ENCODE measurements at regions not wholly inside any gene's neighbourhood (a gene's known extent, or its start where the extent isn't known, plus 50 kb on each side); places are given as distances from the start of the nearest gene placed in this dataset.
"Not testable (repeated sequence)": the region's sequence is repeated elsewhere in the genome, so short reads cannot be mapped to it uniquely, and the experiment has no call there.

DNA sequence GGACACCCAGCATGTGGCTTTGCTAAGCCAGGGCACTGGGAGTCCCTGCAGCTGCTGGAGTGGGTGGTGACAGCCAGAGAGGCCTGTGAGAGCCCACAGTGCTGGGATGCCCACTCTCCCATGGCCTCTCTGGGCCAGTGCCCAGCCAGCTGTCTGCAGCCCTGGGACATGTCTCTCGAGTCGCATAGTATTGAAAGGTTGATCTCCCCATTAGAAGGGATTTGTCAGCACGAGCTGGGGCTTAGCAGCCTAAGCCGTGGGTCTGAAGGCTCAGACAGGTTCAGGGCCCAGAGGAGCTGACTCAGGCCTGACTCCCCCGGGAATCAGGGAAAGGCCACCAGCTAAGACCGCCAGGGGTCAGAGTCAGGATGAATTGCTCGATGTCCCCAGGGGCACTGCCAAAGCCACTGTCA, 53.5 kb downstream of the FOXD2 start:
- no peak for DNase-seq

DNA sequence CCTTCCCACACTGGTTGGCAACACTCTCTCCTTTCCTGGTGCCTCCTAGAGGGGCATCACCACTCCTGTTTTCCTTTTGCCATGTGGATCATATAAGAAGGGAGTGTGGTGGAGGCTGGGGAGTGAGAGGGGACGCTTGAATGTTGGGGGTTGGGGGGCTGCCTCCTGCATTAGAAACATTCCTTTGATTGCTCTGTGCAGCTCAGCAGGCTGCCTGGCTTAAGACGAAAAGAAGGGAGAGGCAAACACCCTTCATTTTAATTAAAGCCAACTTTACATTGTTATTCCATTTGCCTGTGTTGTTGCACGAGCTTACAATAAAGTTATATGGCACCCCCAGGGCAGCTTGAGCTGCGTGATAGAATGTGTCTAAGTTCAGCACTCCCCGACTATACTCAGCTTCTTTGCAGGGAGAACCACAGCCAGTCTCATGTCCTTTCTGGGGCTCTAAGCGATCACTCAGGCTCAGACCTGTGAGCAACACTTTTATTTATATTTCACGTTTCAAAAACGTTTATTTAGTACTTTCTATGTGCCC, 57.4 kb downstream of the FOXD2 start:
- no peak for DNase-seq

DNA sequence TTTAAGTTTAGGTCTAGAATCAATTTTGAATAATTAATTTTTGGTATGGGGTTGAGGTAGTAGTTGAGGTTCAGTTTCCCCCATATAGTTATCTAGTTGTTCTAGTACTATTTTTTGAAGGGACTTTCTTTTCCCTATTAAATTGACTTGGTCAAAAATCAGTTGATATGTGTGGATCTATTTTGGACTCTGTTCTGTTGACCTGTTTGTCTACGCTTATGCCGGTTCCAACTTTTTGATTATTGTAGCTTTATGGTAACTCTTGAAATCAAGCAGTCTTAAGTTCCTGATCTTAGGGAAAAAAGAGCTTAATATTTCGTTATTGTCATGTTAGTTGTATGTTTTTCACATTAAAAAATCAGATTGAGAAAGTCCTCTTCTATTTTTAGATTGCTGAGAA, 60.7 kb downstream of the FOXD2 start:
- no peak for DNase-seq

DNA sequence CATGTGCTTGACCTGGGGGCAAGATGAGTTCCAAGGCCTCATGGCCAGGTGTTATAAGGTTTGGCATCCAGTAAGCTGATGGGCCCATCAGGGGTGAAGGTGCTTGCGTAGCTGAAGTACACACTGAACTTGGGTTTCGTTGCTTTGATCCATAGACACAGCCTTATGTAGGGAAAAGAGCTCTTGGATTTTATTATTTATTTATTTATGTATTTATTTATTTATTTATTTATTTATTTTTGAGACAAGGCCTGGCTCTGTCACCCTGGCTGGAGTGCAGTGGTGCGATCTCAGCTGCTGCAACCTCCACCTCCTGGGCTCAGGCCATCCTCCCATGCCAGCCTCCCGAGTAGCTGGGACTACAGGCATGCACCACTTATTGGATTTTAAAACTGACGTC, 63.2 kb downstream of the FOXD2 start:
- DNase-seq, result no peak

DNA sequence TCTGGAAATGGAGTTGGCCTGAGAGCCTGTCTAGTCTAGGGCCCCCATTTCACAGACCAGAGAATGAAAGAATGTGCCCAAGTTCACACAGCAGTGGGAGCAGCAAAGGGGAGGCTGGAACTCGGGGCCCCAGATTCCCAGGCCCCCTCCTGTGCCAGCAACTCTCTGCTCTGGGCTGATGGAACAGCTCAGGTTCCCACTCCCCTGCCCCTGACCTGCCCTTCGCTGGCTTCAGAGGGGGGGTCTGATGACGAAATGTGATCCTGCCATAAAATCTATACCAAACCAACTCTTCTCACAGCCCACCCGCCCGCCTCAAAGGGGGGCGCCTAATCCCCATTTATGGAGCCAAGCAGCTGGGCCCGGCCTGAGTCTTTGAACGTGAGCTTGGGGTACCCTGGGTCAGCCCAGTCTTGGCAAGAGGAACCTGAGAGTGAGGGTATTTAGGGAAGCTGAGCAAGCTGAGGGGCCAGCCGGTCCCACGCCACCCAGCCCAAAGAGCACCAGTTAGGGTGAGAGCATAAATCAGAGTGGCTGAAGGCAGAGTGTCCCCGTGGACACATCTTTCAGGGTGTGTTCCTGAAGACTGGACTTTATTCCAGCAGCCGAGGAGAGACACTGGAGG, 65.0 kb downstream of the FOXD2 start:
- DNase-seq, result no peak

DNA sequence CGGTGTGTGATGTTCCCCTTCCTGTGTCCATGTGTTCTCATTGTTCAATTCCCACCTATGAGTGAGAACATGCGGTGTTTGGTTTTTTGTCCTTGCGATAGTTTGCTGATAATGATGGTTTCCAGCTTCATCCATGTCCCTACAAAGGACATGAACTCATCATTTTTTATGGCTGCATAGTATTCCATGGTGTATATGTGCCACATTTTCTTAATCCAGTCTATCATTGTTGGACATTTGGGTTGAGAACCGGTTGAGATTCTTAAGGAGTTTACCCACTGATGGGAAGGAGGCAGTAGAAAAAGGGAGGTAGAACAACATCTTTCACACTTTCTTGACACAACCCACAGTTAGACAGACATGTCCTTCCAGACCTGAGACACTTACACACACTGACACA, 67.0 kb downstream of the FOXD2 start:
- DNase-seq, result not testable (repeated sequence)

DNA sequence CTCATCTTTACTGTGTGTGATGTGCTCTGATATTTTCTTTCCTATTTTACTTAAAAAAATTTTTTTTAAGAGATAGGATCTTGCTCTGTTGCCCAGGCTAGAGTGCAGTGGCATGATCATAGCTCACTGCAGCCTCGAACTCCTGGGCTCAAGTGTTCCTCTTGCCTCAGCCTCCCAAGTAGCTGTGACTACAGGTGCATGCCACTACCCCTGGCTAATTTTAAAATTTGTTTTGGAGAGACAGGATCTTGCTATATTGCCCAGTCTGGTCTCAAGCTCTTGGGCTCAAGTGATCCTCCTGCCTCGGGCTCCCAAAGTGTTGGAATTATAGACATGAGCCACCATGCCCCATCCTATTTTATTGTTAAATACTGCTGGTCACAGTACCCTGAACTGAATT, 67.4 kb downstream of the FOXD2 start:
- no peak for DNase-seq

DNA sequence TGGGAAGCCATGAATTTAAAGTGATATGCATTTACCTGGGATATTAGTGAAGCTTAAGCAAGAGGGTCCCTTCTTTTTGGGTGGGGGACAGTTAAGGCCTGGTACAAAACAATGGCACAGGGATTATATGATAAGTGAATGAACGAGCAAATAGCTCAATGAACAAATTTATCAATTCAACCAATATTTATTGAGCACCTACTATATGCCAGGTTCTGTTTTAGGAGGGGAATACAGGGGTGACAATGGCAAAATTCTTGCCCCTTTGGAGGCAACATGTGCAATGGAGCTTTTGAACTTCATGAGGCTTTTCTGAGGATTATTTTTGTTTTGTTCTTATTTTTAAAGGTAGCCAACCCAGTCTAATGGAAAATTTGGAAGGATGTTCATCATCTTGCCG, 68.2 kb downstream of the FOXD2 start:
- DNase-seq, result no peak

DNA sequence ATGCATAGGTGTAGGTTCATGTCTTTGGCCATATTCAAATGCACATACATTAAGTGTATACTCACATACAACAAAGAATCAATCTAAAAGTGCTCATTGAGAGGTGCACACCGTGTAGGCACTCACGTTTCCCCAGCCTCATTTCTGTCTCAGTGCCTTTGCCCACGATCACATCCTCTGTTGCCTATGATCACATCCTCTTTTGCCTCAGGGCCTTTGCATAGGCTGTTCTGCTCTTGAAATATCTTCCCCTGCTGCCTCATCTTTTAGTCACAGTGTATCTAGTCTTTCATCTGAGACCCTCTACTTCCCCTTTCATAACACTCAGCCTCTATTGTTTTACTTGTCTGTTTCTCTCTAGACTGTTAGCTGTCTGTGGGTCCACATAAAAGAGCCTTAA, 69.3 kb downstream of the FOXD2 start:
- no peak for DNase-seq

DNA sequence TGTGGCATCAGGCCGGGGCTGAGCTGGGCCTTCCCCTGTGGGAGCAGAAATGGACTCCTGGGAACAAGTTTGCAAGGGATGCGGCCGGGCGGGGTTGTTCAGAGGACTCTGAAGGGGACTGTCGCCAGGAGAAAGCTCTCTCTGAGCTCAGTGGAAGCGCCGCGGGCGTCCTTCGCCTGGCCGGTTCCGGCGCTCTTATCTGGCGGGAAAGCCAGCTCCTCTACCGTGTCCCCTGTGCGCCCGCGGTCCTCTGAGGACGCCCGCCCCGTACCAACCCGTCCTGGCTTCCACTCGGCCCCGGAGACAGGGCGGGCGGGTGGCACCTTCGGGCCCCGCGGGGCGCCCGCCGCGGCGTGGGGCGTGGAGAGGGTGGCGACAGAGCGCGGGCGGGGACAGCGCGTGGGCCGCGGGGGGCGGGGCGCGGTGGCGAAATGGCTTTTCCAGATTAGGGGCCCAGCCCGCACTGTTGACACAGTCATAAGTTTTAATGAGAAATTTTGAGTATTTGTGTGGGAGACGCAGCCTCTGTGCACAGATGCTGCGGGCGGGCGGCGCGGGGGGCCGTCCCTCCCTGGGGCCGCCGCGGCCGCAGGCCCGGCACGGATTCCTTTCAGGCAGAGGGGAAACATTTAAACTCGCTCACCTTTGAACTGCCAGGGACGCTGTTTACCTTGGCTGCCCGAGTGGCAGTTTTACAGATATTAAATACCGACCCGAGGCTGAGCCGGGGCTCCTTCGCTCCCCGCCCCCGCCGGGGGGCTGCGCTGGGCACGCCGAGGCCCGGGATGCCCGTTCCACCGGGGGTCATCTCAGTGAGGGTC, 70.2 kb downstream of the FOXD2 start:
- DNase-seq, result no peak

DNA sequence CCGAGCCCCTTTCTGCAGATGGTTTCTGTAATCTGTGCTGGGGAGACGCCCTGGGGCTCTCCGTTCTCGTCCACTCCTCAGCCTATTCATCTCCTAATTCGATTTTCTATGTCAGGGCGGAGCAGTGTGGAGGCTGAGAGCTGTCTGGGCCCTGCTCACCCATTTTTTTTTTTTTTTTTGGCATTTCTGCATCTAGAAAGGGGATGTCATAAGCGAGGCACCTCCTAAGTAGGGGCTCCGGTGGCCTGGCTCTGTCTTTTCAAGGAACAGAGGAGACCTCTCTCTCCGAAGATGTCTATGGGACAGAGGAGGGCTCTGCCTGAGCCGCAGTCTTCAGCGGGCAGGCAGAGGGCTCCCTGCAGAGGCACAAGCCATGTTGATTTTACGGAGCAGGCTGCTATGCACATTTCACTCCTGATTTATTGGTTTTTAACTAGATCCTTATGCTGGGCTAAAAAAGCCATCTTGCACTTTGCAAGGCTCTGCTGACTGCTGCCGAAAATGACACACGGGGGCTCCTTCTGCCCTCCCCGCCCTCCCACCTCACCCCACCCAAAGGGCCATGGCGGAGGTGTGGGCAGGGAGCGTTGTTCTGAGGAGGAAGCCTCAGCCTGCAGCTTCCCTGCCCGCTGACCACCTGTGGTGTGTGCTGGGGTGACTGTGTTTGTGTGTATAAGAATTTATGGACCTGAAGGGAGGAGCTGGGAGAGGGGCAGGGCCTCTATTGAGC, 71.0 kb downstream of the FOXD2 start:
- no peak for DNase-seq

DNA sequence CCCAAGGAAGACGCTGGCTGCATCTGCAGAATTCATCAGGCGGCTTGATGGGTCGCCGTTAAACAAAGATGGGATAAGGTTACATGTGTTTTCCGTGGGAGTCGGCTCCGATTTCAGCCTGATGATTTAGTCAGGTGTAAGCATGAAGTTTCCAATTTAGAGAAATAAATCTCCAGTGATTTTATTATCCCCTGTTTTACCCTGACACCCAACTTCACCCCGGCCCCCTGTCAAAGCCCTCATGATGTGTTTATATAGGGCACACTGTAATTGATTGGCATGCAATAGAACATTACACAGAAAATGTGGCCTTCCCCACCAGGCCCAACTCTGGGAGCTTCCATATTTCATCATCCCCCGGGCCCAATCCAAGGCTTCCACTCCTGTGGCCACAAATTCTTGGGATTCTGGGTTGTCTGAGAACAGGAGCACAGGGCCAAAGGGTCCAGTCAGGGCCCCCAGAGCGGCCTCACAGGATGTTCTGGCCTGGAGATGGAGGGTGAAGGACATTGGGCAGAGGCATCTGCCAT, 72.5 kb downstream of the FOXD2 start:
- no peak for DNase-seq

DNA sequence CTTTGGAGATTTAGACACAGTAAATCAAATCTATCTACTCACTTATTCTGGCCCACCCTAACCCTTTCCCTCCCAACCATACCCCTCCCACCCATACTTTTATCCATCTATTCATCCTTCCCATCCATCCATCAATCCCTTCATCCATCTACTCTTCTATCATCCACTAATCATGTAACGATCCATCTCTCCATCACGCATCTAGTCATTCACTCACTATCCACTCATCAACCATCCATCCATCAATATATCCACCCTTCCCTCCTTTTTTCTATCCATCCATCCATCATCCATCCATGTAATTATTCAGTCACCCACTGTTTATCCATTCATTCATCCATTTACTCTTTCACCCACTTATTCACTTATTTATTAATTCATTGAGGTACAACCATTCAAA, 74.0 kb downstream of the FOXD2 start:
- DNase-seq, result no peak

DNA sequence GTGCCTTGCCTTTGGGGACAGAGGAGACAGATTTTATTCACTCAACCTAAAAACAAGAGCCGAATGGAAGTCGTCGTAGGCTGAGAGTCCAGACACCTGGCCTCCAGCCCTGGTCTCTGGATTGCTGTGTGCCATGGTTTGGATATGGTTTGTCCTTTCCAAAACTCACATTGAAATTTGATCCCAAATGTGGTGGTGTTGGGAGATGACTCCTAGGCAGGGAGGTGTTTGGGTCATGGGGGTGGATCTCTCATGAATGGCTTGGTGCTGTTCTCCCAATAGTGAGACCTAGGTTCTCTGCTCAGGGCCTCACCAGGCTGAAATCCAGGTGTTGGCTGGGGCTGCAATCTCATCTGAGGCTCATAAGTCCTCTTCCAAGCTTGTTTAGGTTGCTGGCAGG, 75.5 kb downstream of the FOXD2 start:
- no peak for DNase-seq

DNA sequence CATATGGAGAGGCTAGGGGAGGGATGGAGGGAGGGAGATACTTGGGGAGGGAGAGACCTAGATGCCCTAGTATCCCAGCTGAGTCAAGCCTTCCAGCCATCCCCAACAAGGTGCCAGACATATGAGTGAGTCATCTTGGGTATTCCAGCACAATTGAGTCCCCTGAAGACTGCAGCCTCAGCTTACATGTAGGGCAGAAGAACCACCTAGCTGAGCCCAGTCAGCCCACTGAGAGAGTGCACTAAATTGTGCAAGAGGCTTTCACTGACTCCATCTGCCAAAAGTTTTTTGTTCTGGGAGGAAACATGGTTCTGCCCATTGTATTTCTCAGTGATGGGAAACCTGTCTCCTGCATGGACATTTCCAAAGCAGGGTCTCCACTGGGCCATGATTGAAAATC, 76.4 kb downstream of the FOXD2 start:
- DNase-seq, result no peak

DNA sequence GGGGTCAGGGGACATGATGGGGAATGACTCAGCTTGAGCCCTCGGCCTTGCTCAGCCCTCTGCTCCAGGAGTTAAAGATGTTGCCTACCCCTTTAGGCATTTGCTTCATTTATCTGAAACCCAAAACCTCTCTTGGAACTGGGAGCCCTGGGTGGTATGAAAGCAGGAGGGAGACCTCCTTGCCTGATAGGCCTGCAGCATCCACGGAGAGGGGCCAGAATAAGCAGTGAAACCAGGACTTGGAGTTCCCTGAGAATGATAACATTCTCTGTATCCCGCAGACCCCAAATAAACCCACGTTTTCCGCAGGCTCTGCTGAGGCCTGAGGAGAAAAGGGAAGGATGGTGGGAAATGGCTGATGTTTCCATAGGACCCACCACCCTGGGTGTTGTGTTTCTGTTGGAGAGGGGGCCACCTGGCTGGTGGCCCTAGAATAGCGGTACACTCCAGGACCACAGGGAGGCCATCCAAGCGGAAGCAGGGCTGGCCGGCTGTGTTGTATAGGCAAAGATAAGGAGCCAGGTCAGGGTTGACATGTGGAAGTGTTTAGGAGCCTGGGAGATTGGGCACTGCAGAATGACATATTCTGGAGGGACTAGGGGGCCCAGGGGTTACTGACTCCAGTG, 77.4 kb downstream of the FOXD2 start:
- DNase-seq, result no peak

DNA sequence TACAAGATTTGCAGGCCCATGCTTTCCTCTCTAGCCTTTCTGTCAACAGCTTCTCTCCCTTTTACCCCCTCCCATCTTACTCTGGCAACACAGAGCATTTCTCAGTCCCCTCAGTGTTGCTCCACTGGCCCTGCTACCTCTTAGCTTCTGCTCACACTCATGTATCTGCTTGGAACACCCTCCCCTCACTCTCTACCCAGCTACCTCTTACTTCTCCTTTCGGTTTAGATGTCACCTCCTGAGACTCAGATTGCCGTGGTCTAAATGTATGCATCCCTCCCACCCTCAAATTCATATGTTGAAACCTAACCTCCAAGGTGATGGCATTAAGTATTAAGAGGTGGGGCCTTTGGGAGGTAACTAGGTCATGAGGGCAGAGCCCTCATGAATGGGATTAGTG, 80.1 kb downstream of the FOXD2 start:
- DNase-seq, result no peak

DNA sequence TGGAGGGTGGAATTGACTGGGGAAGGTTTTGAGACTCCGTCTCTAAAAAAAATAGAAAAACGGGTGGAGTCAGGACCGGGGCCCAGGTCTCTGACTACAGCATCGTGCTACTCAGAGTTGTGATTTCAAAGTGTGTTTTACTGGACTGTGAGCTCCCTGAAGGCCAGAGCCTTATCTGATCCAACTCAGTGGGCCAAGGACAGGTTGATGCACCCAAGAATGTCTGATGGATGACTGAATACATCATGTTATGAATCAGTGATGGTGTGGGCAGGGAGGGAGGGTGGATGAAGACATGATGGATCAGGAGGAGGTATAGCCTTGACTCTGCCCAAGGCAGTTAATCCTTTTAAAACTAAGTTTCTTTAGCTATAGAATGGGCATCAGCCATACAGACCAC, 81.6 kb downstream of the FOXD2 start:
- DNase-seq, result no peak

DNA sequence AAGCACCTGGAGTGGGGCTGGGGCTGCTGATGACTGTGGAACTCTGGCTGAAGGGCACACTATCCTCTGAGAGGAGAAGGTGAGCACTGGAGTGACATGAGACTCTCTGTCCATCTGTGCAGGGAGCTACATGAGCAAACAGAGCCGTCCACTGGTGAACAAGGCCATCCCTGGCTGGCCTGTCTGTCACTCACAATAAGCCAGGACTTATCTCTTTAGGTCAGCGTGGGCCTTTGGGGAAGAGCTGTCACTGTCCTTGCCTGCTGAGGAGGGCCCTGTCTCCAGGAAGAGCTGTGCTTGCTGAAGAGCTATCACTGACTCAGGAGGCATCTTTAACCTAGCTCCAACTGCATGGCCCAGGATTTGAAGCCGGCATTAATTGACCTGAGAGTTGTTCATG, 82.1 kb downstream of the FOXD2 start:
- DNase-seq, result no peak

DNA sequence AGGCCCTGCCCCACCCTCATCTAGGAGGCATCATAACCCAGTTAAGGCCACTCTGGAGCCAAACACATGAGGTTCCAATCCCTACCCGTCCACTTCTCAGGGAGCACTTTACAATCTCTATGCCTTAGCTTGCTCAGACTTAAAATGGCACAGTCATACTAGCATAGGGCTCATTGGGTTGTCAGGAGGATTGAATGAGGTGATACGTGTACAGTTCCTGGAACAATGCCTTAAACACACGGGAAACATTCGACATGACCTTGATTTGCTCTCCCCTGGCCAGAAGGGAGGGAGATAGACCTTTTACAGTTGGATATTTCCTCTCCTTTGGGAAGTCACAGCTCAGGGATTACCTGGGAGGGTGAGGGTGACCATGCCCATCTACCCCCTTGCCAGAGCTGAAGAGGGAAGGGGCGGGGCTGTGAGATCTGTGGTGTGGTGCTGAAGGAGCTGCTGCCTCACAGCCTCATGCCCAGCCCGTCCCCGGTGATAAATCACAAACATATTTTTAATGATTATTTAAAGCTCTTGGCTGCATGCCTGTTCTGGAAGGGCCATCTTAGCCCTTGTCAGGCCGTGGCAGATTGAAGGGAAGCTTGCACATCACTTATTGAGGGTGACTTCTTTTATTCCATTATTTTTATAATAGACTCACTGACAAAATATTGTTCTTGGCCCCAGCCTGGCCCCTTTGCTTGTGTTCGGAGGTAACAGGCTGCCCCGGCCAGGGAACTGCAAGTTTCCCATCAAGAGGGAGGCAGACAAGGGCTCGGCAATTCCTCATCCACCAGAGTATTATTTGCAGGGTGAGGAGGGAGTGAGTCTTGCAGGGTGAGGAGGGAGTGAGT, 83.4 kb downstream of the FOXD2 start:
- no peak for DNase-seq

DNA sequence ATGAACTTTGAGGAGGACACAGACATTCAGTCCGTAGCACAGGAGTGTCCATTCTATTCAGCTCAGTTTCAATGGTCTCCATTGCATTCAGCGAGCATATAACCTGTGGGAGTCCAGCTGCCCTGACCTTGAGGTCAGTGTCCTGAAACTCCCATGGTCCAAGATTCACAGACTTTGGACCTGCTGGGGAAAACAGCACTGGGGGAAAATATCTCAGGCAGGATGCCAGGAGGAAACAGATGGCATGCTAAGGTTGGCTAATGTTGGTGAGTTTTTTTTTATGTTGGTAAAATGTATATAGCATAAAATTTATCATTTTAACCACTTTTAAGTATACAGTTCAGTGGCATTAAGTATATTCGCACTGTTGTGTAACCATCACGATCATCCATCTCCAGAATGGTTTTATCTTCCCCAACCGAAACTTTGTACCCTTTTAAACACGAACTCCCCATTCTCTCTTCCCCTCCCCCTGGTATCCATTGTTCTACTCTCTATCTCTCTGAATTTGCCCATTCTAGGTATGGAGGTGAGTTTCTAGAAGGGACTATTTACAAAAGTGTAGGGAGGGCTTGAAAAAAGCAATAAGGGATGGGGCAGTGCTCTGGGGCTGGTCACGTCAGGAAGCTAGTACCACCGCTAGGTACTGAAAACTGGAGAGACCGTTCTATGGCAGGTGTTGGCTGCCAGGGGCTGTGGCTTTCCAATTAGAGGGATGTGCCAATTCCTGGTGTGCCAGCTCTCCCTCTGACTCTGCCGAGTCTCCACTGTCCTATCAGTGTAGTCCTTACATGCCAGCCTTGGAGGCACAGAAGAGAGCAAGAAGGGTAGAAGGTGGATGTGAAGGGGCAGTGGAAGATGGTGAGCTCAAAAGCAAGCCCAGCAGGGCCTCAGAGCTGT, 85.3 kb downstream of the FOXD2 start:
- DNase-seq, result no peak
